ENCODE measurements at regions not wholly inside any gene's neighbourhood (a gene's known extent, or its start where the extent isn't known, plus 50 kb on each side); places are given as distances from the start of the nearest gene placed in this dataset.

GRCh38 chr3:187807086-187807862 lies 62.0 kb upstream of the BCL6 start:
- no peak for DNase-seq
- no peaks in the 10 kb centered on the region for H3K27me3 ChIP-seq (ENCODE audit: insufficient read depth, low read depth, severe bottlenecking)
- no peaks in the 10 kb centered on the region for H3K9me3 ChIP-seq (ENCODE audit: severe bottlenecking)
- H3K4me3 ChIP-seq (ENCODE audit: low read depth, low read length), result no peak overlapping the region
- no peak for TF ChIP-seq CTCF (IDR thresholded peaks at IDR 0.05; ENCODE audit: low read depth, low read length)
- no peak overlapping the region for H3K27ac ChIP-seq
- H3K36me3 ChIP-seq, result no peaks in the 10 kb centered on the region

DNA sequence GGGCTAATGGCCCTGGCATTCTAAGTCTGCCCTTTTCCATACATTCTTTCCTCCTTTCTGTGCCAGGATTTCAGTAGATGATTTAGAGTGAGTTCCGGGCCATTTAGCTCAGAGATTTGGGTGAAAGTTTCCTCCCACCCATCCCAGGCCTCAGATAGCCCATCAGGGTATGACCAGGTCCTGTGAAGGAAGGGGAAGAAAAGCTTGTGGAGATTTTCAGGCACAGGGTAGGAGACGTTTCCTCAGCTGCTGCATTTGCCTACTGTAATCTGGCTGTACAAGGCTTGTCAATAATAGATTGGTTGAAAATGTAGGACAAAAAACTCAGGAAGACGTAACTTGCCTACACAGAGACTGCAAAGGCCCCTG lies 63.2 kb upstream of the BCL6 start:
- TF ChIP-seq CTCF (IDR thresholded peaks at IDR 0.05; ENCODE audit: low read depth, low read length), result no peak
- Histone ChIP-seq H3K36me3 (no peaks in the 10 kb centered on the region), H3K4me3 (ENCODE audit: low read depth, low read length) (no peak overlapping the region), H3K27ac (no peak overlapping the region), H3K27me3 (ENCODE audit: insufficient read depth, low read depth, severe bottlenecking) (no peaks in the 10 kb centered on the region), H3K9me3 (ENCODE audit: severe bottlenecking) (no peaks in the 10 kb centered on the region)
- DNase-seq, result no peak

DNA sequence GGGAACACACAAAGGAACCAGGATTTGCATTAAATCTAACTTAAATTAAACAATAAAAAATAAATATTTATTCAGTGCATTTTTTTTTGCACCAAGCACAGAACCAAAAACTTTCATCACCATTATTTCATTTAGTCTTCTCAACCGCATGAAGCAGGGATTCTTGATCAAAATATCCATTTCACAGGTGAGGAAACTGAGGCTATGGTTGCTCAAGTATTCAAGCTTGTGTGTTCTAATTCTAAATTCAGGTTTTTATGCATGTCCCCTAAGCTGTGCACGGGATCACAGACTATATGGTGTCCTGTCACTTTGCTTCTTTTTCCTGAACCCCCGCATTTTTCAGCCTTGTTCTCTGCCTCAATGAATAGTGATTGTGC lies 64.3 kb upstream of the BCL6 start:
- Histone ChIP-seq H3K36me3 (no peaks in the 10 kb centered on the region), H3K27ac (no peak overlapping the region), H3K27me3 (ENCODE audit: insufficient read depth, low read depth, severe bottlenecking) (no peaks in the 10 kb centered on the region), H3K4me3 (ENCODE audit: low read depth, low read length) (no peak overlapping the region), H3K9me3 (ENCODE audit: severe bottlenecking) (no peaks in the 10 kb centered on the region)
- no peak for TF ChIP-seq CTCF (IDR thresholded peaks at IDR 0.05; ENCODE audit: low read depth, low read length)
- DNase-seq, result no peak

GRCh38 chr3:187810021-187810446 lies 64.8 kb upstream of the BCL6 start:
- no peak overlapping the region for H3K4me3 ChIP-seq (ENCODE audit: low read depth, low read length)
- H3K27ac ChIP-seq, result no peak overlapping the region
- no peaks in the 10 kb centered on the region for H3K36me3 ChIP-seq
- no peaks in the 10 kb centered on the region for H3K9me3 ChIP-seq (ENCODE audit: severe bottlenecking)
- DNase-seq, result no peak
- TF ChIP-seq CTCF (IDR thresholded peaks at IDR 0.05; ENCODE audit: low read depth, low read length), result no peak
- H3K27me3 ChIP-seq (ENCODE audit: insufficient read depth, low read depth, severe bottlenecking), result no peaks in the 10 kb centered on the region

DNA sequence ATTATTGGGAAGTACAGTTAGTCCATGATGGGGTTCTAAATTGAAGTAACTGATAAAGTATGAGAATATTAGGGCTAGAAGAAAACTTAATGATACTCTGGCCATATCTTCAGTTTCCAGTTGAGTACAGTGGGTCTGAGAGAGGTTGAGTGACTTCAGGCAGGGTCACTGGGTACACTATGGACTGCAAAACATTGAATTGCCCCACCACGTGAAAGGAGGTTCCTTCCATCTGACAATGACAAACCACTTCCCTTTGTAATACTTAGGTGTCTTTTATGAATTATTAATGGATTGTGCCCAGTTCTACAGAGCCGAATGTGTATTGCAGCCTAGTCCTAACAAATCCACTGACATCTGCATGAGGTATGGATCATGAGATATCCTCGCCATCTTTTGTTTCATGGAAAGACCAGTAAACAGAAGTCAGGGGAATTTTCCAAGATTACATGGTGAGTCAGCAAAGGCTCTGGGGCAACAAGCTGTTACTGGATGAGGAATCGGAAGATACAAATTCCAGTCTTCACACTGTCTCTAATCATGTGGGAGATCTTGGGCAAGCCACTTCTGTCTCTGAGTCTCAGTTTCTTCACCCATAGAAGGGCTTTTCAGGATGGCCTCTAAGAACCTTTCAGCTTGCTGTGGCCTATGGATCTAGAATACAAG lies 66.5 kb upstream of the BCL6 start:
- Histone ChIP-seq H3K4me3 (ENCODE audit: low read depth, low read length) (no peak overlapping the region), H3K27me3 (ENCODE audit: insufficient read depth, low read depth, severe bottlenecking) (no peaks in the 10 kb centered on the region), H3K27ac (no peak overlapping the region), H3K9me3 (ENCODE audit: severe bottlenecking) (no peaks in the 10 kb centered on the region), H3K36me3 (no peaks in the 10 kb centered on the region)
- no peak for DNase-seq
- no peak for TF ChIP-seq CTCF (IDR thresholded peaks at IDR 0.05; ENCODE audit: low read depth, low read length)

Data from WERI-Rb-1 (cell line).